CD4-positive, alpha-beta T cell treated with Interleukin-12 subunit alpha and Interleukin-12 subunit beta, for 1 hour (primary cell): ENCODE measurements at regions not wholly inside any gene's neighbourhood (a gene's known extent, or its start where the extent isn't known, plus 50 kb on each side); places are given as distances from the start of the nearest gene placed in this dataset.
"Not testable (repeated sequence)": the region's sequence is repeated elsewhere in the genome, so short reads cannot be mapped to it uniquely, and the experiment has no call there.

Experiments used
- DNase-seq: peaks from one replicate; pipeline ENCODE4 v3.0.0-alpha.2; 2020

DNA sequence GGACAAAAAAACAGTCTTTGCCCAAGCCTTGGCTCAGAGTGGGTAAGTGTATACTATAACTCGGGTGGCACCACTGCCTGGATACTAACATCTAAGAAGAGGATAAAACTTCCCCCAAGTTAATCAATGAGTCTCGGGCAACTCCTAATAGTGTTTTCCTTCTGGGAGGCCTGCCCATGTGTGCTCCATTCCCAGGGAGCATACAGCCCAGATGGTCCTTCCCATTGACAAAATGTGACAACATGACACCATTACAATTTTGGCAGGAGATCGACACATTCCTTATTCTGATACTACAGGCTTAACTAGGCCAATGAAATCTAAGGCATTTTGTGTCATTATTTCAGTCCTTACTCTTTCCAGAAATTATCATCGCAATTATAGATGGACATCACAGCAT is 52.7 kb upstream of the CRIM1 start:
- no peak for DNase-seq

DNA sequence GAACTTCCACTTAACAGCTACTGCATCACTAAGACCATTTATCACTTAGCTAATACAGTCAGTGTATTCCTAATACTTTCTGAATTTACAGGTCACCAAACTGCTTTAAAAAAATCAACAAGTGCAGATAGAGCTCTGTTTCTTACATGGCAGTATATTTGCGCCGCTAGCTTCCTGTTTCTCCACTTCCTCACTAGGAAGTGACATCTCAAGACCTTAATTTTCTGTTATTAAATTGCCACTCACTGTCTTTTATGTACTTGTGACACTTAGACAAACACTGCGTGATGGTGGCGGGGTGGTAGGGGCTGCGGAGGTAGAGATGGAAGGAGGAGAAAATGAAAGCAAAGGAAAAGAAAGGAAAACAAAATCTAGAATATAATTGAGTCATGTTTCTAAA is 53.7 kb upstream of the CRIM1 start:
- DNase-seq: no peak

DNA sequence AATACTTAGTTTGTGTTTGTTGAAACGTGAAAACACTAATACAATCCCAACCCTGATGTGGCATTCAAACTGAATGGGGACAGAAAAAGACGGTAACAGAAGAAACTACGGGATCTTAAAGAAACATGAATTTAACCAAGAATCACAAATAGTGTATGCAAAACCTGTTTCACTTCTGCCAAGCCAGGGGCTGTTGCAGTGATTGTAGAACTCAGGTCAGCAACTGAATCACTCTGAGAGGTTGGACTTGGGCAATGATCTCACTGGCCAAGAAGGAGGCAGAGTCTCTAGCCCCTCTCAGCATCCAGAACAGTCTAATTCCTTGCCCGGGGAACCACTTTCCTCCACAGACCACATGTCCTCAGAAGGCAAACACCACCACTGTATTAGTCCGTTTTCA is 54.9 kb upstream of the CRIM1 start:
- DNase-seq: no peak

DNA sequence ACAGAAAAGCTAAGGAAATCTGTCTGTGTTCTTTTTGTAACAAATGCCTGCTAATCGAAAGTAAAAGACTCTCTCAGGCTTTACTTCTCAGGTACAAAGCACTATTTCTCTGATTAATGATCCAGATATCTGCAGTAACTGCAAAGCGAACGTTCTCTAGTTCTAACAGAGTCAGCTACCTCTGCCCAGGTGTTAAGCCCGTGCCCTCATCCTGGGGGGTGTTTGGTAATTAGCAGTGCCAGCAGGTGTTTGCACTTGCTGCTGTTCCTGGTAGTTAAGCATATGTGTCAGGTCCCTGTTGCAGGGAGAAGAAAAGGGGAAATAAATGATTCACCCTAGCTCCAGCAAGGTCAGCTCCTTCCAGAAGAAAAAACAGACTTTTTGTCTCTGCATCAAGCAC is 58.8 kb upstream of the CRIM1 start:
- no peak for DNase-seq

- DNase-seq: no peak
These were observed 61.3 kb upstream of the CRIM1 start for GRCh38 chr2:36294316-36294721.

- no peak for DNase-seq
These were observed 65.2 kb upstream of the CRIM1 start for GRCh38 chr2:36290306-36290856.

DNA sequence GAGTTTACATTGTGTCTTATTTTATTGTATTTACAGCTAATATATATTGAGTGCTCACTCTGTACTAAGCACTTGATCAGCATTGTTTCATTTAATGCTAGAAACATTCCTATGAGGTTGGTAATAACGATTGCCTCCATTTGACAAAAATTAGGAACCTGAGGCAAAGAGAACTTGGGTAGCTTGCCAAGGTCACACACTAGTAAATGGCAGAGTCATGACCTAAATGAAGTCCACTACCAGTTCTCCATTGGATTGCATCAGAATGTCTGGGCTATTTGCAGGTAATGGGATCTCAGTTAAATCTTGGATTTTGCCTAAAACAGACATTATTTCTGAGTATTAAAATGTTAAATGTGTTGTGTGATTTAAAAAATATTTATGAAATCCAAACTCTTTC is 65.8 kb upstream of the CRIM1 start:
- no peak for DNase-seq

- no peak for DNase-seq
These were observed 68.0 kb upstream of the CRIM1 start for GRCh38 chr2:36287363-36288275.

- DNase-seq: not testable (repeated sequence)
These were observed 76.1 kb upstream of the CRIM1 start for GRCh38 chr2:36279506-36279905.

GRCh38 chr2:36277881-36278523 is 77.6 kb upstream of the CRIM1 start:
- no peak for DNase-seq

GRCh38 chr2:36277146-36277808 is 78.3 kb upstream of the CRIM1 start:
- DNase-seq: no peak

- no peak for DNase-seq
These were observed 84.3 kb upstream of the CRIM1 start for GRCh38 chr2:36271266-36271665.

DNA sequence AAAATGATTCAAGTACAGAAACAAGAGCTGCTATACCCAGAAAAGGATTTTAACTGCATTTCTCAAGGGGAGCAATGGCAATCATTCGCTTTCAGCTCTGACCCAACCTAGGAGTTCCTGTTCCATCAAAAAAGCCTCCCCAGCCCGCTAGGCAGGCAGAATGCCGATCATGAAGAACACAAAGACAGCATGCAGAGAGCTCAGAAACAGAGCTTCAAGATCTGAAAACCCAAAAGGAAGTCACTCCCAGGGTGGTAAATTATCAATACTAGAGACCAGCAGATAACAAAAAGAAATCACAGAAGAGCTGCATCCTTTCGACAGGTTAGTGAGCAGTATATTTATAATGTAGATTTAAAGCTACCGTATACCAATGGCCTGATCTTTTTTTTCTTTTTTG is 84.8 kb upstream of the CRIM1 start:
- no peak for DNase-seq

GRCh38 chr2:36267194-36267593 is 88.4 kb upstream of the CRIM1 start:
- no peak for DNase-seq

- no peak for DNase-seq
These were observed 88.9 kb upstream of the CRIM1 start for GRCh38 chr2:36266536-36267121.

DNA sequence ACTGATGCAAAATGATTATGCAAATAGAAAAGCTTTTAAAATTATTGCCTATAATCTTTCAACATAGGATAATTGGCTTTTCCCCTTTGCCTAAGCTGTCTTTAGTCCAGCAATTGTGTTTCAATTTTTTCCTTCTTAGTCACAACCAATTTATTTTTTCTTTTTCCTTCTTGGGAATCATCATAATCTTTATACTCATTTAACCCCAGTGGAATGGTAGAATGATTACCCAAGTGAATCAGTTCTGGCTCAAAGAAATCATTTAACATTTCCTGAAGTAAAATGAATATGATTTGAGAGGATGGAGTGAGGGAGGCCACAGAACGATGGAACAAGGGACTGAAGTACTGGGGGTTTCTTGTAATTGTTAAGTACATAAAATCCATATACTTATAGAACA is 93.0 kb upstream of the CRIM1 start:
- no peak for DNase-seq

GRCh38 chr2:36255863-36256262 is 99.7 kb upstream of the CRIM1 start:
- DNase-seq: no peak

GRCh38 chr2:36253086-36253485 is 102.5 kb upstream of the CRIM1 start:
- DNase-seq: no peak

- peak; percentile 55 for DNase-seq
These were observed 109.1 kb upstream of the CRIM1 start for GRCh38 chr2:36246320-36246990.

DNA sequence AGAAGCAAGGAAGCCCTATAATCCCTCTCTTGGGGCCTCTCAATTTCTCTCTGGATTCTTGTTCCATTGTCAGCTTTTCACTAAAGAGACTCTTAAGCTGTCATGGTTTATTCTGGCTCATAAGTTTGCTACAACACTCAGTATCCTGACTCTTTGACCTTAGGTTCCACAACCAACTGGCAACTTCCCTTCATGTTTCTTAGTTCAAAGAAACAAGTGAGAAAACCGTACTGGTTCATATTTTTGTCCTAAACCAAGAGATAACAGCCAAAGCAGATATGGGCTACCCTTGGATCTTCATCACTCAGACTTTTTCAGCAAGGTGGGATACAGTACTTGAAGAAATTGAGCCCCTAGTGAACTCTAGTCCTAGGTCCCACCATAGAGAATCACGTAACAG is 109.9 kb upstream of the CRIM1 start:
- DNase-seq: no peak

- DNase-seq: no peak
These were observed 117.5 kb upstream of the CRIM1 start for GRCh38 chr2:36238106-36238505.

DNA sequence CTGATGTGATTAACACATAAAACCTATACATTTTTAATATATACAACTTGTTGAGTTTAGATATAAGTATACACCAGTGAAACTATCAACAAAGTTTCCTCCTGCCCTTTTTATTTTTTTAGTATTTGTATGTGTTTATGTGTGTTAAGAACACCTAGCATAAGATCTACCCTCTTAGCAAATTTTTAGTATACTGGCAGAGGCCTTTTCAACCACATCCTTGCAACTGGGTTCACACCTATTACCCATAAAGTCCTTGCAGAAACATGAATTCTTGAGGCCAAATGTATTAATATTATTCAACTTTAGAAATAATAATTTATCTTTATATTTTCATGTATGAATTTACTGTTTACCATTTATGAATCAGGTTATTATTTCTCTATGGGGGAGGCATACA is 119.7 kb upstream of the CRIM1 start:
- no peak for DNase-seq

- DNase-seq: no peak
These were observed 120.2 kb upstream of the CRIM1 start for GRCh38 chr2:36235426-36235825.
